HG02870 (cell line): ENCODE measurements at regions not wholly inside any gene's neighbourhood (a gene's known extent, or its start where the extent isn't known, plus 50 kb on each side); places are given as distances from the start of the nearest gene placed in this dataset.
"Not testable (repeated sequence)": the region's sequence is repeated elsewhere in the genome, so short reads cannot be mapped to it uniquely, and the experiment has no call there.

ENCODE experiments used
- ATAC-seq: cut with Tn5 transposase; IDR thresholded peaks from one replicate; pipeline ENCODE4 v1.9.1; 2021; ENCODE audit warnings: mild to moderate bottlenecking, moderate library complexity; ENCODE audit not compliant: unreplicated experiment

DNA sequence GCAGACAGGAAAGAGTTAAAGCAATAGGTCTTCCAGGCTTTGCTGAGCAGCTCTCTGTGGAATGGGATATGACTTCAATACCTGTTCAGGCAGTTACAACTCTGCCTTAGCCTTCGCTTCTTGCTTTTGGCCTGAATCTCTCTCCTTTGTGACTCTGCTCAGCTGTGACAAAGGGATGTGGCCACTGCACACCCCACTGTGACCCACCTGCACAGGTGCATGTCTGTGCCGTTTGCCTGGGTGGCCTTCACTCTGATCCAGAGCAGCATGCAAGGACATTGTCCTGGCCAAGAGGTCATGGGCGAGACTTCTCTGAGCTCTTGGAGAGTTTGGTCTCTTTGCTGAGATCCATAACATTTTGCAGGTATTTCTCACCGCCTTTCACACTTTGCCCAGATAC, 891.3 kb downstream of the BRD1 start:
- ATAC-seq: no peak

DNA sequence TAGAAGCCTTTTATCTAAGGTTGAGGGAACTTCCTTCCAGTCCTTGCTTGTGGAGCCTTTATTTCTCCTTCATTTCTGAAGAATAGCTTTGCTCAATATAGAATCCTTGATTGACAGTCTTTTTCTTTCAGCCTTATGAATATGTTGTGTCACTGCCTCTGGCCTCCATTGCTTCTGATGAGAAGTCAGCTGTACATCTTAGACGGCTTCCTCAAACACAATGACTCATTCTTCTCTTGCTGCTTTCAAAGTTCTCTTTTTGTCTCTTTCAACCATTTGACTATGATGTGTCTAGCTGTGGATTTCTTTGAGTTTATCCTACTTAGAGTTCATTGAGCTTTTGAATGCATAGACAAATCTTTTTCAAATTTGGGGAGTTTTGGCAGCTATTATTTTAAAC, 893.2 kb downstream of the BRD1 start:
- no peak for ATAC-seq

DNA sequence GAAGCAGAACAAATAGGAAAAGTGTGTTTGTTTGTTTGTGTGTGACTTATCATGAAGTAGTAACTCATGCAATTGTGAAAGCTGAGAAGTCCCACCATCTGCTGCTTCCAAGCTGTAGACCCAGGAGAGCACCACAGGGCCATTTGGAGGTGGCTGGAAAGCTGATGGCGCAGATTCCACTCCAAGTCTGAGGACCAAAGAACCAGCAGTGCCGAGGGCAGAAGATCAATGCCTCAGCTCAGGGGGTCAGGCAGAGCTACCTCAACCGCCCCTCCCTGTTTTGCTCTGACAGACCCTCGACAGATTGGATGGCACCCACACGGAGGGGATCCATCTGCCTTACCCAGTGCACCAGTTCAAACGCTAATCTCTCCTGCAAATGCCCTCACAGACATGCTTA, 896.2 kb downstream of the BRD1 start:
- no peak for ATAC-seq

DNA sequence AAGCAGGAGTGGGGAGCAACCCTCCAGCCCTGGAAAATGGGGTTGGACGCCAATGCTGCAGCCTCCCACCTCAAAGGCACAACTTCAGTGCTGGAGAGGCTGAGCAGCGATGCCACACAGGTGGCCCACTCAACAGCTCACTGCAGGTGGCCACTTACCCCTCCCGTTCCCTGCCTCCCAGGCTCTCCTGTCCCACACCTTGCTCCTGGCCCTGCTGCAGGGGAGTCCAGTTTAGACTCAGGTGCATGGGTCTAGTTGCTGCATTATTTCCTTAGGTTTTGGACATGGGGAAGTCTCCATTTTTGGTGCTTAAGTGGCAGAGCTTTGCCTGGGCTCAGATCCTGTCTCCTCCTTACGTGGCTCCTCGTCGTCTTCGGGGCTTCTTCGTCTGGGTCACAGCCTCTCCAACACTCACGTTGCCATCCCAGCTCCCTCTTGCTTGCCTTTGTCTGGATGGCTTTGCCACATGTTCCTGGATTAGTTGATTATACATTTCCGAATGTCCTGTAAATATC, 898.3 kb downstream of the BRD1 start:
- ATAC-seq: no peak

DNA sequence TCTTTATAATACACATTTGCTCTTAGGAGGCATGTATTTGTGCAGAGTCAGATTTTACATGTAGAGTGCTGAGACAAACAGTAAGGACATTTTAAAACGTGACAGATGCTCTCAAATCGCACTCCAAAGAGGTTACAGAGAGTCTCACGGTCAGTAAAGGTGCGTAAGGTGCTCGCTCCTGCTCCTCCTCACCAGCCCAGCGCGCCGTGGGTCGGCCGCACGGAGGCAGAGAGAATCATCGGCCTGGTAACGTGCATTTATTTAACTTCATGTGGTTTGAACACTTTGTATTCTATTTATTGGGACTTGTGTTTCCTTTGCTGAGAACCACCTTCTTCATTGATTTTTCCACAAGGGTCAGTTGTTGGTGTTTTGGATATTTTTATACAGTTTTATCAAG, 900.1 kb downstream of the BRD1 start:
- no peak for ATAC-seq

DNA sequence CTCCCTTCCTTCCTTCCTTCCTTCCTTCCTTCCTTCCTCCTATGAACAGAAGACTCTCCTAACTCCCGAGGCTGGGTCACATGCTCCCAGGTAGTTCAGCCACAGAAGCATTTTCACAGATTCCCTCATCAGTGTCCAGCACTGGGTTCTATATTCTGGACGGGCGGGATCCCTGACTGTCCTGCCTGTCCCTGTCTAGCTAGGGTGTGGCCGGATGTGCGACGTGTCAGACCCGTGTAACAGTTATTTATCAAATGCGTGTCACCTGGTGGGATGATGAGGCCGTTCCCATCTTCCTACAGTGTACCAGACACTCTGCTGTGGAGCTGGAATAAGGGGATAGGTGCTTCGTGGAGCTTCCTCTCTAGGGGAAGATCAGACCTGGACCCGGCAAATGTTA, 901.0 kb downstream of the BRD1 start:
- ATAC-seq: no peak

DNA sequence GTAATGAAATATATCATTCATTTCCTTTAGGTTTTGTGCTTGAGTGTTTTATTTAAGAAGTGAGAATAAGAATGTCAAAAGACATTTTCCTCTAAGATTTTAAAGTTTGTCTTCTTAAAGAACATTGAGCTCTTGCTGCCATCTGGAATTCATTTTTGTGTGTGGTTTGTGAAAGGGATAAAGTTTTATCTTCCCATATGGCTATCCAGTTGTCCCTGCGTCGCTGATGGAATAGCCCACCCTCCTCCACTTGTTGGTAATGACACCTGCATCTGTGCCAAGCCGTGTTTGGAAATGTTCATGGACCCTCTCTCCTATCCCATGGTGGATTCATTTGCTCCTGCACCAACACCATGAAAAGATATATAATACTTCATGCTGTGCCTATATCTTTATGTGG, 901.5 kb downstream of the BRD1 start:
- no peak for ATAC-seq

DNA sequence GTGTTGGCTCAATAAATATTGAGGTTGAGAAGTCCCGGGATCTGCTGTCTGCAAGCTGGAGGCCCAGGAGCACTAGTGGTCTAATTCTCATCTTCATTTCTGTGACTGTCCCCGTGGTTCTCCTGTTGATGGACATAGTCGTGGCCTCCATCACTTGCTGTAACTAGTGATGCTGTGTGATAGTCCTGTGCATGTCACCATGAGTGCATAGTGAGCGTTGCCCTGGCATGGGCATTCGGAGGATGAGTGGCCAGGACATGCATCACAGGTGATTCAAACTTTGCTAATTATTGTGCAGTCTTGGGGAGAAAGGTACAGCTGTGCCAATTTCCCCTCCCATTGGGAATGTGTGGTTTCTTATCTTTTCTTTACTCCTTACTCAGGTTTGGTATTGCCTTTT, 902.2 kb downstream of the BRD1 start:
- ATAC-seq: no peak

DNA sequence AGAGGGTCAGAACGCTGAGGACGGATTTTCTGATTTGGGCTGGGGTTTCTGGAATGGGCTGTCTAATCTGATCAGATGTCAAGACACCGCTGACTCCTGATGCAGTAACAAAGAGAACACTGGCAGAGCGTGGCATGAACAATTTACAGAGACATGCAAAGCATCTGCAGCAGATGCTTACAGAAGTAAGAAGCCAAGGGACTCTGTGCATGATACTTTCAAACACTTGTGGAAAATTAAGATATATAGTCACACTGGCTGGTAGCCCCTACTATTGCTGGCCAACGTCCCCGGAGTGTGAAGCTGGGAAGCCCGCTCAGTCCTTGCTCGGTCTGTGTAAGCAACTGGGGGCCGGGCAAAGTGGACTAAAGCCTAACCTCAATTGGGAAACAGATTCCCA, 903.7 kb downstream of the BRD1 start:
- no peak for ATAC-seq

DNA sequence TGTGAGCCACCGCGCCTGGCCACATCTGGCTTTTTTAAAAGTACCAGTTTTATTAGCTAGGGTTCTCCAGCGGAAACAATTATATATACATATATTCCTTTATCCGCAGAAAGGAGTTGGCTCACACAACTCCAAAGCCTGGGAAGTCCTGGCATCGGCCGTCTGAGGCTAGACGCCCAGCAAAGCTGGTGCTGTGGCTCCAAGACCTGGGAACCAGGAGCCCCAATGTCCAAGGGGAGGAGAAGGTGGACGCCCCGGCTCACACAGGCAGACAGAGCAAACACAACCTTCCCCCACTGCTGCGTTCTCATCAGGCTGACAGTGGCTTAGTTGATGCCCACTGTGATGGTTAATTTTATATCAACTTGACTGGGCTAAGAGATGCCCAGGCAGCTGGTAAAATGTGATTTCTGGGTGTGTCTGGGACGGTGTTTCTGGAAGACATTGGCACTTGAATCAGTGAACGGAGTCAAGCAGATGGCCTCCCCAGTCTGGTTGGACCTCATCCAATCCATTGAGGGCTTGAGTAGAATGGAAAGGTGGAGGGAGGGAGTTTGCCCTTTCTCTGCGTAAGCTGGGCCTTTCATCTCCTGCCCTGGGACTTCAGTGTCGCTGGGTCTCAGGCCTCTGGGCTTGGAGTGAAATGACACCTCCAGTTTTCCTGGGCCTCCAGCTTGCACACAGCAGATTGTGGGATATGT, 904.4 kb downstream of the BRD1 start:
- no peak for ATAC-seq

DNA sequence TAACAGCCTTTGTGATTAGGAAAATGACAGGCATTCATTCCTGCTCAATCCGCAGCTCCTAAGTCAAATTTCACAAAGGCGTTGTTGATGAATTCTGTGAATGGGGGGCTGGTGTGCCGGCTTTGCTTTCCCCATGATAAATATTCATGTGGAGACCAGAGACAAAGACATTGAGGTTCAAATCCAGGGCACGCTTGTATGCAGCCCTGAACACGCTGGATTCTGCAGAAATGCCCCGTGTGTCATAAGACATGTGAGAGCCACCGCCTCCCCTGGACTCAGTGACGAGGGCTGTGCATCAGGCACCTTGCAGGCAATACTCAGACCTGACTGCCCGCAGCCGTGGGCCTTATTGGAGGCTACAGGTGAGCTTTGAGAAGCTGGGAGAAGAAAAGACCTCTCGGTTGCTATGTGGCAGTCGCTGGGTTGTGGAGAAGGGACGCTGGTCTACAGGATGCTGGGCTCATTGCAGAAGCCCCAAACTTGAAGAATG, 906.2 kb downstream of the BRD1 start:
- ATAC-seq: no peak

DNA sequence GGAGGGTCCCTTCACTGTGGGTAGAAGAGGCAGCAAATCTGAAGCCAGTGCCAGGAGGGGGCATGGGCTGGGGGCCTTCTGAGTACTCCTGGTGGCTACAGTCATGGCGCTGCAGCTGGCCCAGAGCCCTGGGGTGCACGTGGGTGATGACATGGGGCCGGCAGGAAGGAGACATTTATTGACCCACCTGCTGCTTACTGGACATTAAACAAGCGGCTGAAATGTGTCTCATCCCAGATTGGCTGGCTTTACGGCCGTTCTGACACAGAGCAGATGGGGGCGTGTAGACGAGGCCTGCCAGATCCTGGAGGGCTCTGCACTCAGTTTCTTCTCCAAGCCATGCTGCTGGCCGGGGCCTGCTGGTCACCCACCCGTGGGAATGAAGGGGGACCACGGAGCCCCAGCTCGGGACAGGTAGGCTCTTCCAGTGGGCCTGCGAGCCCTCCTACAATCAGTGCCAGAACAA, 906.9 kb downstream of the BRD1 start:
- no peak for ATAC-seq

DNA sequence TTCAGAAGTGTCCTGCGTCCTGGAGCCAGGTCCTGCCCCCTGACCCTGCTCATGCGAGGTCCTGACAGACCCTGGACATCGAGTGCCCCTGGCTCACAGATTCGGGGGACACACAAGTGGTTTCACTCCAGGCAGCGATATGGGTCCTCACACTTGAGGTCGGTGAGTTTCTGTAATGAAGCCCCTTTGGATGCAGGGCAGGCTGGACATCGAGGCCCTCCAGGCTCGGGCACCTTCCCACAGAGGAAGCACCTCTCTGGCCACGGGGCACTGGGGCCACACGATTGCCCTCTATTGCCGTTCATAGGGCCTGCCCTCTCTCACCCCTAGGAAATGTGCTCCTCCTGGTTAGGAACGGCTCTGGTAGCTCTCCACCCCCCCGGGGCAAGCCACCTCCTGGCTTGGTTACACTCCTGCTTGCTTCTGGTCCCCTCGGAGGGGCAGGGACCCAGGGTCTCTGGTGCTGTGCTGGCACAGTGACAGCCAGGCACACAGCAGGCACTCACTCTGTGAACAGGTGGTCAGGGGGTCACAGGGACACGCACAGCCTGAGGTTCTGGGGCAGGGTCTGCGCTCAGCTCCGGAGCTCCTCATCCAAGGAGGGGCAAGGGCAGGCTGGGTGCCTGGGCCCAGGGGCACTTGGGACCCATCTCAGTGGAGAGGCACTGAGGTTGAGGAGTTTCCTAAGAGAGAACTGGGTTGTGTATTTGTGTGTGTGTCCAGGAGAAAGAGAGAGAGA, 907.7 kb downstream of the BRD1 start:
- ATAC-seq: no peak

DNA sequence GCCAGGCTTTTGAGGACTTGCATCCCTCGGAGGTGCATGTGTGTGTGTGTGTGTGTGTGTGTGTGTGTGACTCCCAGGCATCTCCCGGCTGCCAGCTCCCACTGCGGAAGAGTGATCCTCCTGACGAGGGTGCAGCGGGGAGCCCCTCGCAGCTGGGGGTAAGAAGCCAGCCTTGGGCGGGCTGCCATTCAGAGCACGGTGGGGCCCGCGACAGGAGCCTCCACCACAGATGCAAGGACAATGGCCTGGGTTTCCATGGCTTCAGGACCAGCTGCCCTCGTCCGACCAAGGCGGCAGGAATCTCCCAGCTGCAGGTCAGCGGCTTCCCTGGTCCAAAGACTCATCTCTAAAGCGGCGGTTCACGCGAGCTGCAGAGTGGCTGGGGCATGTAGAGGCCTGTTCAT, 908.5 kb downstream of the BRD1 start:
- no peak for ATAC-seq

DNA sequence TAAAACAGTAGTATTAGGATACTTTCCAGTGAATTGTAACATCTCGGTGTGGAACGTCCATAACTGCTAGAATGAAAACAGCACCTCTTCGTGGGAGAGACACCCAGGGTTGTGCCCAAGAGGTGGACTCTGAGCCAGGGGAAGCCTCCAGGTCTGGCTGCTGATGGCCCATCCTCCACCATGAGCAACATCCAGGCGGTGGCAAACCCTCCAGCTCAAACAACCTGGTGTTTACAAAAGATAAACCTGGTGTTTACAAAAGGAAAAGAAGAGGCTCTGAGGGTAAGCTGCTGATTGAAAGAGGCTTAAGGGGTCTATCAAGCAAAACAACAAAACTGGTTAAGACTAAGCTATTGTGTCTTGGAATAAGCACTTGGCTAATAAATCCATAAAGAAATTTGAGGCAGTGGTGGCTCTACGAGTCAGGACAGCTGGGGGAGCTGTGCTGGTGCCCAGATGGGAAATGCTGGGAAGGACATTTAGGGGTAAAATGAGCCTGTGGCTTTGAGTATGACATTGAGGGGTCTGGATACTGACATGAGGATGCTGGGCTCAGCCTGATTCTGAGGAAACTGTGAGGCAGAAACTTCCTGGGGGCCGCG, 909.0 kb downstream of the BRD1 start:
- ATAC-seq: no peak

DNA sequence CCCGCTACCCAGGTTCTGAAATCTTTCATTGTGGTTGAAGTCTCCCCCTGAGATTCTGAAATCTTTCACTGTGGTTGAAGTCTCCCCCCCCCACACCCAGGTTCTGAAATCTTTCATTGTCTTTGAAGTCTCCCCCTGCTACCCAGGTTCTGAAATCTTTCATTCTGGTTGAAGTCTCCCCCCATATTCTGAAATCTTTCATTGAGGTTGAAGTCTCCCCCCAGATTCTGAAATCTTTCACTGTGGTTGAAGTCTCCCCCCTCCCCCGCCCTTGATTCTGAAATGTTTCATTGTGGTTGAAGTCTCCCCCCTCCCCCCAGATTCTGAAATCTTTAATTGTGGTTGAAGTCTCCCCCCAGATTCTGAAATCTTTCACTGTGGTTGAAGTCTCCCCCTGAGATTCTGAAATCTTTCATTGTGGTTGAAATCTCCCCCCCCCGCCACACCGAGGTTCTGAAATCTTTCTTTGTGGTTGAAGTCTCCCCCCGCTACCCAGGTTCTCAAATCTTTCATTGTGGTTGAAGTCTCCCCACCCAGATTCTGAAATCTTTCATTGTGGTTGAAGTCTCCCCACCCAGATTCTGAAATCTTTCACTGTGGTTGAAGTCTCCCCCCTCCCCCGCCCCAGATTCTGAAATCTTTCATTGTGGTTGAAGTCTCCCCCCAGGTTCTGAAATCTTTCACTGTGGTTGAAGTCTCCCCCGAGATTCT, 915.2 kb downstream of the BRD1 start:
- ATAC-seq: not testable (repeated sequence)

DNA sequence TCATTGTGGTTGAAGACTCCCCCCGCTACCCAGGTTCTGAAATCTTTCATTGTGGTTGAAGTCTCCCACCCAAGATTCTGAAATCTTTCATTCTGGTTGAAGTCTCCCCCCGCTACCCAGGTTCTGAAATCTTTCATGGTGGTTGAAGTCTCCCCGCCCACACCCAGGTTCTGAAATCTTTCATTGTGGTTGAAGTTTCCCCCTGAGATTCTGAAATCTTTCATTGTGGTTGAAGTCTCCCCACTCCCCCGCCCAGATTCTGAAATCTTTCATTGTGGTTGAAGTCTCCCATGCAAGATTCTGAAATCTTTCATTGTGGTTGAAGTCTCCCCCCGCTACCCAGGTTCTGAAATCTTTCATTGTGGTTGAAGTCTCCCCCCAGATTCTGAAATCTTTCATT, 916.0 kb downstream of the BRD1 start:
- not testable (repeated sequence) for ATAC-seq

DNA sequence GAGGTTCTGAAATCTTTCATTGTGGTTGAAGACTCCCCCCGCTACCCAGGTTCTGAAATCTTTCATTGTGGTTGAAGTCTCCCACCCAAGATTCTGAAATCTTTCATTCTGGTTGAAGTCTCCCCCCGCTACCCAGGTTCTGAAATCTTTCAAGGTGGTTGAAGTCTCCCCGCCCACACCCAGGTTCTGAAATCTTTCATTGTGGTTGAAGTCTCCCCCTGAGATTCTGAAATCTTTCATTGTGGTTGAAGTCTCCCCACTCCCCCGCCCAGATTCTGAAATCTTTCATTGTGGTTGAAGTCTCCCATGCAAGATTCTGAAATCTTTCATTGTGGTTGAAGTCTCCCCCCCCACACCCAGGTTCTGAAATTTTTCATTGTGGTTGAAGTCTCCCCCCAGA, 916.6 kb downstream of the BRD1 start:
- not testable (repeated sequence) for ATAC-seq

DNA sequence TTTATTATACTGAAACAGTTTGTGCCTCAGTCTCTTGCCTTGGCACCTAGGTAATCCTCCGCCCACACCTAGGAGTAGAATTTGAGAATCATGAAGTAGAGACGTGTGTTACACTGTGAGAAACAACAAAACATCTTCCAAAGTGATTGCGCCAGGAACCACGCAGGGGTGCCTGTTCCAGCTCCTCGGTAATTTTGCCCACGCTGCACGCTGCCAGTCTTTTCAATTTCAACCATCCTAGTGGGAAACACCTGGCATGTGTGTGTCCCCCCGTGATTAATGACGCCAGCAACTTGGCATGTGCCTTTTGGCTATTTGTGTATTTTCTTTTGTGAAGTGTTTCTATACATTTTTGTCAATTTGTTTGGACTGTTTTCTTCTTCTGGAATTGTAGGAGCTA, 919.1 kb downstream of the BRD1 start:
- ATAC-seq: no peak

DNA sequence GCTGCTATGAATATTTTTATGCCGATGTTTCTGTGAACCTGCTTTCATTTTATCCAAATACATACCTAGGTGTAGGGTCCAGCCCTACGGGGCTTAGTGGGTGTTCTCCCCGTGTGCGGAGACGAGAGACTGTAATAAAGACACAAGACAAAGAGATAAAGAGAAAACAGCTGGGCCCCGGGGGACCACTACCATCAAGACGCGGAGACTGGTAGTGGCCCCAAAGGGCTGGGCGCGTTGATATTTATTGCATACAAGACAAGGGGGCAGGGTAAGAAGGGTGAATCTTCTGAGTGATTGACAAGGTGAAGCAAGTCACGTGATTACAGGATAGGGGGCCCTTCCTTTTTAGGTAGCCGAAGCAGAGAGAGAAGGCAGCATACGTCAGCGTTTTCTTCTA, 920.1 kb downstream of the BRD1 start:
- ATAC-seq: no peak

DNA sequence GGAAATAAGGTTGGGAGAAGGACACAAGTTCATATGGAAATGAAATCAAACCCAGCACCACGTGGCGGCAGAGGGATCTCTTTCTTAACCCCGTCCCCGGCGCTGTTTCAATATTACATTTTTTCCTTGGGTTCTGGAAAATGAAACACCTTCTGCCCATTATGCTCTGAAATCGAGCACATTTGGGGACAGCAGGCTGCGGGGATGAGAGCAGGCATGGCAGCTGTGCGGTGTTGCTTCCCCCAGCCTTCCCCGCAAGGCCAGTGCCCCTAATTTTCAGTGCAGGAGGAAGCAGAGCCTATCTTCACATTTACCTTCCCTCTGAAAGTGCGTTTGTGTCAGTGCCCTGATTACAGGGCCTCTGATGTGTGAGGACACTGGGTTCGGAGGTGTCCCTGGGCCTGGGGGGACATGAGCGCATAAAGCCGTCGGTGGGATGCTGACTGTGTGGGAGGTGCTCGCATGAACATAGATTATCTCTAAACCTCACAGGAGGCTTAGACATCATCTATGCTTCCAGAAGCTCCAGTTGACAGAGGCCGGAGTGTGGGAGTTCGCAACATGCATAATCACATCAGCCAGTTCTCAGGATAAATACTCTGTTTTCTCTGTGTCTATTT, 921.3 kb downstream of the BRD1 start:
- no peak for ATAC-seq
